GM23338 (cell line): ENCODE measurements at regions not wholly inside any gene's neighbourhood (a gene's known extent, or its start where the extent isn't known, plus 50 kb on each side); places are given as distances from the start of the nearest gene placed in this dataset.

Experiments used
- ATAC-seq: fragments of 200-7000 bp; cut with Tn5 transposase; 3 replicates; pipeline ENCODE4 v1.9.1; 2020
- DNase-seq: peaks from one replicate; pipeline ENCODE4 v3.0.0-alpha.2; 2015; ENCODE audit warnings: low spot score
- H2AFZ ChIP-seq: fragments of 200-600 bp; sonication (generic); 2 replicates; pipeline ENCODE4 v1.8.0; 2016; ENCODE audit warnings: antibody characterized with exemption, mild to moderate bottlenecking, moderate library complexity
- H3F3A ChIP-seq: fragments of 200-600 bp; sonication (generic); replicated peaks from 2 replicates; pipeline ENCODE4 v1.8.0; 2017; ENCODE audit warnings: antibody characterized with exemption, mixed run types, low read depth
- H3K27ac ChIP-seq: fragments of 200-600 bp; sonication (generic); 2 replicates; pipeline ENCODE4 v1.6.1; 2016; ENCODE audit warnings: low read depth
- H3K27me3 ChIP-seq: fragments of 200-600 bp; sonication (generic); 2 replicates; pipeline ENCODE4 v1.8.0; 2016; ENCODE audit warnings: mild to moderate bottlenecking, mixed run types, moderate library complexity; ENCODE audit not compliant: insufficient read depth
- H3K36me3 ChIP-seq: fragments of 200-600 bp; sonication (generic); 2 replicates; pipeline ENCODE4 v1.8.0; 2016; ENCODE audit warnings: mild to moderate bottlenecking; ENCODE audit not compliant: insufficient read depth
- H3K4me1 ChIP-seq: fragments of 200-600 bp; sonication (generic); 2 replicates; pipeline ENCODE4 v1.8.0; 2016; ENCODE audit warnings: mild to moderate bottlenecking, moderate library complexity; ENCODE audit not compliant: insufficient read depth
- H3K4me2 ChIP-seq: fragments of 200-600 bp; sonication (generic); 2 replicates; pipeline ENCODE4 v1.7.1; 2017; ENCODE audit warnings: mixed run types
- H3K4me3 ChIP-seq: fragments of 200-600 bp; sonication (generic); 2 replicates; pipeline ENCODE4 v1.6.1; 2016; ENCODE audit warnings: mixed run types
- H3K79me2 ChIP-seq: fragments of 200-600 bp; sonication (generic); replicated peaks from 2 replicates; pipeline ENCODE4 v1.8.0; 2017; ENCODE audit warnings: mild to moderate bottlenecking; ENCODE audit not compliant: insufficient read depth
- H3K9me2 ChIP-seq: fragments of 200-600 bp; sonication (generic); 2 replicates; pipeline ENCODE4 v1.8.0; 2017; ENCODE audit not compliant: insufficient read depth
- H4K20me1 ChIP-seq: fragments of 200-600 bp; sonication (generic); replicated peaks from 2 replicates; pipeline ENCODE4 v1.8.0; 2017; ENCODE audit warnings: mild to moderate bottlenecking; ENCODE audit not compliant: insufficient read depth
- H3K27ac Mint-ChIP-seq: 2 replicates; pipeline ENCODE4 v1.8.0; 2020; ENCODE audit warnings: inconsistent platforms, mild to moderate bottlenecking, moderate library complexity, mixed read lengths
- H3K27me3 Mint-ChIP-seq: 3 replicates; pipeline ENCODE4 v1.8.0; 2022; ENCODE audit warnings: low read depth, mild to moderate bottlenecking, moderate library complexity, mixed read lengths, inconsistent platforms; ENCODE audit not compliant: insufficient read depth, poor library complexity
- H3K36me3 Mint-ChIP-seq: 3 replicates; pipeline ENCODE4 v1.8.0; 2021; ENCODE audit warnings: low read depth, mild to moderate bottlenecking, inconsistent platforms, moderate library complexity, mixed read lengths
- H3K4me1 Mint-ChIP-seq: 3 replicates; pipeline ENCODE4 v1.8.0; 2020; ENCODE audit warnings: mild to moderate bottlenecking, inconsistent platforms, mixed read lengths
- H3K4me3 Mint-ChIP-seq: 3 replicates; pipeline ENCODE4 v1.8.0; 2021; ENCODE audit warnings: moderate library complexity, mild to moderate bottlenecking, inconsistent platforms, mixed read lengths
- H3K9me3 Mint-ChIP-seq: 3 replicates; pipeline ENCODE4 v1.8.0; 2020; ENCODE audit warnings: moderate library complexity, mild to moderate bottlenecking, inconsistent platforms, mixed read lengths
- CREB1 ChIP-seq: fragments of 250-450 bp; sonication (Bioruptor Pico); IDR thresholded peaks from 2 replicates; pipeline ENCODE4 v1.5.0; 2020; ENCODE audit warnings: low read depth, mild to moderate bottlenecking, moderate library complexity
- CTCF ChIP-seq, 2 experiments: fragments of 200-600 bp in 1 of 2; sonication (generic) in 1 of 2; conservative IDR thresholded peaks; 2 replicates each; pipeline versions ENCODE4 v1.5.1 to v1.6.1; 2016 to 2017; ENCODE audit warnings: antibody characterized with exemption in 2 of 2, low read depth in 2 of 2, mild to moderate bottlenecking in 2 of 2, moderate library complexity in 1 of 2
- EZH2phosphoT487 ChIP-seq: fragments of 200-600 bp; sonication (generic); IDR thresholded peaks from one replicate; pipeline ENCODE4 v1.8.1; 2018; ENCODE audit warnings: antibody characterized with exemption; ENCODE audit not compliant: unreplicated experiment
- REST ChIP-seq: IDR thresholded peaks from one replicate; pipeline ENCODE4 v1.6.1; 2018; ENCODE audit warnings: antibody characterized with exemption; ENCODE audit not compliant: unreplicated experiment
- STAT1 ChIP-seq: IDR thresholded peaks from one replicate; pipeline ENCODE4 v1.6.1; 2016; ENCODE audit warnings: antibody characterized with exemption; ENCODE audit not compliant: unreplicated experiment

GRCh38 chr12:90404071-90404470, 550.9 kb downstream of the CCER1 start:
- H3K4me1 Mint-ChIP-seq, result no peaks in the 10 kb centered on the region
- Histone ChIP-seq H3K79me2 (no peaks in the 10 kb centered on the region), H3K4me3 (no peak overlapping the region), H3K9me2 (no peaks in the 10 kb centered on the region), H3K27me3 (no peaks in the 10 kb centered on the region), H3K27ac (no peak overlapping the region), H3K4me2 (no peak overlapping the region), H3K36me3 (no peaks in the 10 kb centered on the region), H3F3A (no peaks in the 10 kb centered on the region), H3K4me1 (no peaks in the 10 kb centered on the region), H2AFZ (no peak overlapping the region), H4K20me1 (no peaks in the 10 kb centered on the region)
- H3K4me3 Mint-ChIP-seq, result no peak overlapping the region
- no peak for TF ChIP-seq CREB1 (CRISPR knock-in tag)
- ATAC-seq, result no peak
- DNase-seq, result no peak
- H3K27ac Mint-ChIP-seq, result no peak overlapping the region
- no peaks in the 10 kb centered on the region for H3K9me3 Mint-ChIP-seq
- no peaks in the 10 kb centered on the region for H3K27me3 Mint-ChIP-seq
- H3K36me3 Mint-ChIP-seq, result no peaks in the 10 kb centered on the region

- no peak overlapping the region for H2AFZ ChIP-seq
- no peaks in the 10 kb centered on the region for H3K79me2 ChIP-seq
- H3K4me2 ChIP-seq, result no peak overlapping the region
- Mint-ChIP-seq H3K27me3 (no peaks in the 10 kb centered on the region), H3K36me3 (no peaks in the 10 kb centered on the region), H3K4me3 (no peak overlapping the region), H3K9me3 (peaks cover 3% of the 10 kb centered on the region; the same call in 2 of the 3 replicates), H3K4me1 (no peaks in the 10 kb centered on the region), H3K27ac (no peak overlapping the region)
- H3K4me1 ChIP-seq, result no peaks in the 10 kb centered on the region
- no peaks in the 10 kb centered on the region for H3K9me2 ChIP-seq
- DNase-seq (no peak), ATAC-seq (no peak)
- H3K36me3 ChIP-seq, result no peaks in the 10 kb centered on the region
- H3K4me3 ChIP-seq, result no peak overlapping the region
- H3K27me3 ChIP-seq, result no peaks in the 10 kb centered on the region
- H4K20me1 ChIP-seq, result no peaks in the 10 kb centered on the region
- no peaks in the 10 kb centered on the region for H3F3A ChIP-seq
- H3K27ac ChIP-seq, result no peak overlapping the region
- no peak for TF ChIP-seq STAT1
- no peak for TF ChIP-seq REST
Observed at GRCh38 chr12:90401185-90401584, 553.8 kb downstream of the CCER1 start.

GRCh38 chr12:90399357-90399756, 555.6 kb downstream of the CCER1 start:
- Histone ChIP-seq H3K9me2 (no peaks in the 10 kb centered on the region), H3K4me2 (no peak overlapping the region), H3K79me2 (no peaks in the 10 kb centered on the region), H3K4me3 (no peak overlapping the region), H3K4me1 (no peaks in the 10 kb centered on the region), H4K20me1 (no peaks in the 10 kb centered on the region), H2AFZ (no peak overlapping the region), H3F3A (no peaks in the 10 kb centered on the region), H3K27ac (no peak overlapping the region), H3K36me3 (no peaks in the 10 kb centered on the region), H3K27me3 (no peaks in the 10 kb centered on the region)
- ATAC-seq (no peak), DNase-seq (no peak)
- Mint-ChIP-seq H3K36me3 (no peaks in the 10 kb centered on the region), H3K4me1 (no peaks in the 10 kb centered on the region), H3K4me3 (no peak overlapping the region), H3K27me3 (no peaks in the 10 kb centered on the region), H3K27ac (no peak overlapping the region), H3K9me3 (peaks cover 9% of the 10 kb centered on the region; the same call in 2 of the 3 replicates)
- TF ChIP-seq CTCF (conservative IDR thresholded peaks at IDR 0.05; ENCODE audit: low read depth in 2 of 2) (no peak), STAT1 (no peak), EZH2phosphoT487 (no peak)
